Esophagus muscularis mucosa (tissue), 4 donors: ENCODE measurements at regions not wholly inside any gene's neighbourhood (a gene's known extent, or its start where the extent isn't known, plus 50 kb on each side); places are given as distances from the start of the nearest gene placed in this dataset.

Source experiments
- DNase-seq: peaks from one replicate; pipeline ENCODE4 v3.0.0-alpha.2; 2017; ENCODE audit errors: extremely low spot score
- H3K27ac ChIP-seq, 4 donors: fragments of 200-600 bp; sonication (generic); replicated peaks in 1 of 4; 1 replicate in 3 of 4; 2 replicates in 1 of 4; pipeline ENCODE4 v1.5.1; 2016 to 2019; ENCODE audit warnings: mild to moderate bottlenecking in 1 of 4
- H3K27me3 ChIP-seq, 4 donors: fragments of 200-600 bp; sonication (generic); one replicate each; pipeline versions ENCODE4 v1.5.1 to v1.6.0; 2016 to 2019
- H3K36me3 ChIP-seq, 4 donors: fragments of 200-600 bp; sonication (generic); one replicate each; pipeline ENCODE4 v1.5.1; 2016 to 2019
- H3K4me1 ChIP-seq, 4 donors: fragments of 200-600 bp; sonication (generic); one replicate each; pipeline ENCODE4 v1.5.1; 2016 to 2019
- H3K4me3 ChIP-seq, 4 donors: fragments of 200-600 bp; sonication (generic); 1 replicate in 2 of 4; 2 replicates in 2 of 4; pipeline ENCODE4 v1.5.1; 2016 to 2019; ENCODE audit warnings: mild to moderate bottlenecking in 4 of 4, moderate library complexity in 1 of 4
- H3K9me3 ChIP-seq, 4 donors: fragments of 200-600 bp; sonication (generic); 1 replicate in 3 of 4; 2 replicates in 1 of 4; pipeline ENCODE4 v1.5.1; 2016 to 2019
- EP300 ChIP-seq: sonication (generic); formaldehyde crosslinking; IDR thresholded peaks from one replicate; pipeline ENCODE4 v1.6.1; 2017; ENCODE audit warnings: antibody characterized with exemption
- POLR2A ChIP-seq: fragments of 450-650 bp; IDR thresholded peaks from one replicate; pipeline ENCODE4 v1.6.1; 2017; ENCODE audit warnings: antibody characterized with exemption, moderate library complexity, mild to moderate bottlenecking, low read depth
- POLR2AphosphoS5 ChIP-seq, 2 donors: sonication (generic); formaldehyde crosslinking; IDR thresholded peaks; one replicate each; pipeline ENCODE4 v1.6.1; 2017; ENCODE audit warnings: antibody characterized with exemption in 2 of 2
- WGBS: methylation state at CpG from one replicate; pipeline ENCODE4 v1.1.5; 2018; 5-methylcytosine and 5-hydroxymethylcytosine counted together
- intact Hi-C: fragments of 100-400 bp; cut with DNase I; formaldehyde crosslinking; loops from one replicate; pipeline ENCODE4 v1.15.1; 2023
- TF ChIP-seq, protein P1 (sequence below), 3 experiments: fragments of 200-600 bp in 2 of 3; fragments of 450-650 bp in 1 of 3; sonication (generic) in 2 of 3; IDR thresholded peaks; one replicate each; pipeline ENCODE4 v1.5.1; 2017 to 2019; ENCODE audit warnings: antibody characterized with exemption in 3 of 3, mild to moderate bottlenecking in 2 of 3, moderate library complexity in 1 of 3

DNA sequence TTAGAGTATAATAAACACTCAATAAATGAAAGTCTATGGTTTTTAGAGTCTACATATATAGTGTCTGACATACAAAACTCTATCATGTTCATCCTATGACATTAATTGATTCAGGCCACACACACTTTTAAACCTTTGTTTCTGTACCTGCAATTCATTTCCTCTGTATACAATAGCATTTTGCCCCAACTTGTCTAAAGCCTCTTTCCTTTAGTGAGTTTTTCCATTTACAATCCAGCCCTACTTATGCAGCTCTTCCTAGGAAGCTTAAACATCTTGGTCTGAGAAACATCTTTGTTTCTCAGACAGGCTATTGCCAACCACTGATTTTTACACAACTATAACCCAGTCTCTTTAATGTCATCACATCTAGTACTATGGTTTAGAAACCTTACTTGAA is 214.7 kb upstream of the SLC16A7 start:
- H3K4me3 ChIP-seq, result no peak overlapping the region

DNA sequence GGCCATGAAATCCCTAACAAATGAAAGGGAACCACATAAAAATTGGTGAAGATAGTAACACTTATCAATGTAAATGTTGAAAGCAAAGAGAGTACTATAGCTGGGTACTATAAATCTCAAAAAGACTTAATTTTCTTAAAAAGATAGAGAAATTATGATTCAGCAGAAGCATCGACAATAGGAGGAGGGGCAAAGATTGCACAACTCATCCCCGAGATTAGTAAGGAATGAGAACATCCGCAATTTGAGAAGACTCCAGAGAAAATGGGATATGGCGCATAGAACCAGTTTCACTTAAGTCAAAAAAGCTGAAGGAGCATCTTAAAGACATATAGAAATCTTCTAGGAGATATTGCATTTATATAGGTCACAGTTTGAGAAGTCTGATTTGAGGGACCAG is 220.2 kb upstream of the SLC16A7 start:
- intact Hi-C loops, result no loop called here

More for the DNA sequence above, 214.7 kb upstream of the SLC16A7 start:
- H3K27me3 ChIP-seq, result no peaks in the 10 kb centered on the region
- TF ChIP-seq POLR2AphosphoS5 (IDR thresholded peaks at IDR 0.05) (no peak), EP300 (no peak), POLR2A (no peak)
- TF ChIP-seq, protein P1, sequence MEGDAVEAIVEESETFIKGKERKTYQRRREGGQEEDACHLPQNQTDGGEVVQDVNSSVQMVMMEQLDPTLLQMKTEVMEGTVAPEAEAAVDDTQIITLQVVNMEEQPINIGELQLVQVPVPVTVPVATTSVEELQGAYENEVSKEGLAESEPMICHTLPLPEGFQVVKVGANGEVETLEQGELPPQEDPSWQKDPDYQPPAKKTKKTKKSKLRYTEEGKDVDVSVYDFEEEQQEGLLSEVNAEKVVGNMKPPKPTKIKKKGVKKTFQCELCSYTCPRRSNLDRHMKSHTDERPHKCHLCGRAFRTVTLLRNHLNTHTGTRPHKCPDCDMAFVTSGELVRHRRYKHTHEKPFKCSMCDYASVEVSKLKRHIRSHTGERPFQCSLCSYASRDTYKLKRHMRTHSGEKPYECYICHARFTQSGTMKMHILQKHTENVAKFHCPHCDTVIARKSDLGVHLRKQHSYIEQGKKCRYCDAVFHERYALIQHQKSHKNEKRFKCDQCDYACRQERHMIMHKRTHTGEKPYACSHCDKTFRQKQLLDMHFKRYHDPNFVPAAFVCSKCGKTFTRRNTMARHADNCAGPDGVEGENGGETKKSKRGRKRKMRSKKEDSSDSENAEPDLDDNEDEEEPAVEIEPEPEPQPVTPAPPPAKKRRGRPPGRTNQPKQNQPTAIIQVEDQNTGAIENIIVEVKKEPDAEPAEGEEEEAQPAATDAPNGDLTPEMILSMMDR (IDR thresholded peaks at IDR 0.05), result no peak
- H3K27ac ChIP-seq, result no peak overlapping the region
- no peaks in the 10 kb centered on the region for H3K36me3 ChIP-seq
- DNase-seq, result no peak
- intact Hi-C loops, result no loop called here
- no peaks in the 10 kb centered on the region for H3K9me3 ChIP-seq
- no peaks in the 10 kb centered on the region for H3K4me1 ChIP-seq

DNA sequence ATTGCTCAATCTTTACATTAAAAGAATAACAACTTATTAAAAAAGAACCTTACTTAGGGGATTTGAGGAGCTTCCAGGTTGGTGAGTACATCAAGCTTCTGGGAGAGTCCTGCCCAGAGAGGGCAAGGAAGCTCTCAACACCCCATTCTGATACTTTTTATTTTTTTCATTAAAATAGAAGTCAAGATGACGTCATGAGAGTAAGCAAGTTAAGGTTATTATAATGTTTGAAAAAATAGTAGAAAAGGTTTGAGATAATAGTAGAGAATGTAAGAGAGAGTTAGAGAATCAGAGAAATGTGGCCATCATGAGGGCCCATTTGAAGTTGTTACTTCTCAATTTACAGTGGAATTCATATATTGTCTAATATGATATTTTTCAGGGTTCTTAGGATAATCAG is 221.0 kb upstream of the SLC16A7 start:
- Histone ChIP-seq H3K27me3 (no peaks in the 10 kb centered on the region), H3K4me1 (no peaks in the 10 kb centered on the region)
- 88% methylated on average over 1 of the region's 1 CpG for WGBS

More for the DNA sequence above, 220.2 kb upstream of the SLC16A7 start:
- Histone ChIP-seq H3K9me3 (no peaks in the 10 kb centered on the region), H3K27ac (no peak overlapping the region), H3K4me3 (no peak overlapping the region), H3K27me3 (no peaks in the 10 kb centered on the region), H3K4me1 (no peaks in the 10 kb centered on the region), H3K36me3 (no peaks in the 10 kb centered on the region)
- DNase-seq, result no peak
- WGBS, result 90% methylated on average over 4 of the region's 4 CpGs
- no peak for TF ChIP-seq EP300
- TF ChIP-seq POLR2A, result no peak
- TF ChIP-seq POLR2AphosphoS5 (IDR thresholded peaks at IDR 0.05), result no peak

DNA sequence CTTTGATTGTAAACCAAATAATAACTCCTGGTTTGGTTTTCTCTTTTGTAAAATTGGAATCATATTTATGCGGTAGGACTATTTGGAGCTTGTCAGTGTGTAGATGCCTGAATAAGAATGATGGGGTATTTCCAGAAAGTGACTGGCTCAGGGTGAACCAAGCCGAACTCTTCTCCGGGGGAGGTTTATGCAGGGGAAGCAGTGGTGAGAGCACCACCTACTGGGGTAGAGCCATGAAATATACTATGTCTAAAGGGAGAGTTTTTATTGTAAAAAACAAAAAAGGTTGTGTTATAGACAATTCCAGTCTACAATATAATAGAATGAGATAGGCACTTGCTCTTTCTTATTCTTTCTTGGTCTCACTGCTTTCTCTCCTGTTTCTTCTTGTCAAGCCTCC is 222.9 kb upstream of the SLC16A7 start:
- WGBS, result 41% methylated on average over 3 of the region's 3 CpGs
- Histone ChIP-seq H3K9me3 (no peaks in the 10 kb centered on the region), H3K36me3 (no peaks in the 10 kb centered on the region), H3K27me3 (no peaks in the 10 kb centered on the region), H3K27ac (no peak overlapping the region), H3K4me1 (no peaks in the 10 kb centered on the region), H3K4me3 (no peak overlapping the region)
- intact Hi-C loops, result no loop called here
- no peak for DNase-seq
- TF ChIP-seq POLR2AphosphoS5 (IDR thresholded peaks at IDR 0.05) (no peak), EP300 (no peak), POLR2A (no peak)
- TF ChIP-seq, protein P1 (IDR thresholded peaks at IDR 0.05), result no peak

More for the DNA sequence above, 221.0 kb upstream of the SLC16A7 start:
- no peak overlapping the region for H3K4me3 ChIP-seq
- DNase-seq, result no peak
- no peak overlapping the region for H3K27ac ChIP-seq
- intact Hi-C loops, result no loop called here
- TF ChIP-seq POLR2A (no peak), EP300 (no peak), POLR2AphosphoS5 (IDR thresholded peaks at IDR 0.05) (no peak)
- TF ChIP-seq, protein P1 (IDR thresholded peaks at IDR 0.05), result no peak
- H3K9me3 ChIP-seq, result no peaks in the 10 kb centered on the region
- H3K36me3 ChIP-seq, result no peaks in the 10 kb centered on the region

DNA sequence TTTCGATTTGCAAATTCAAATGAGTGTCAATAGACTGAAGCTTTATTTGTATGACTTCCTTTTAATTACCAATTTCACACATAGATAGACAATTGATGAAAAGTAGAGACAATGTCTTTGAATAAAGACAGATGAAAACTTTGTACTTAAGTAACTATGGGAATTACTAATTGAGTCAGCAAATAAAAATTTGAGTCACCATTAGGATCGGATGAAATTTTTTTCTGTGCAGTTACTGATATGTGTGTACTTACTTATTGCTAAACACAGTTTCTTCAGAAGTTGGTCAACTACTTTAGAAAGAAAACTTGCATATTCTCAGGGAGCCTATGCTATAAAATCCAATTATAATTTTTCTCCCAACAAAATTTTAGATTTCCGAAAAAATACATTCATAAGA is 224.9 kb upstream of the SLC16A7 start:
- H3K9me3 ChIP-seq, result no peaks in the 10 kb centered on the region
- no peak for DNase-seq
- intact Hi-C loops, result no loop called here
- no peaks in the 10 kb centered on the region for H3K27me3 ChIP-seq
- H3K4me1 ChIP-seq, result no peaks in the 10 kb centered on the region
- H3K27ac ChIP-seq, result no peak overlapping the region
- TF ChIP-seq, protein P1 (IDR thresholded peaks at IDR 0.05), result no peak
- no peak for TF ChIP-seq POLR2AphosphoS5 (IDR thresholded peaks at IDR 0.05)
- no peak for TF ChIP-seq POLR2A
- TF ChIP-seq EP300, result no peak
- H3K4me3 ChIP-seq, result no peak overlapping the region
- WGBS, result 88% methylated on average over 3 of the region's 3 CpGs
- H3K36me3 ChIP-seq, result no peaks in the 10 kb centered on the region
